ENCODE measurements at regions not wholly inside any gene's neighbourhood (a gene's known extent, or its start where the extent isn't known, plus 50 kb on each side); places are given as distances from the start of the nearest gene placed in this dataset.

DNA sequence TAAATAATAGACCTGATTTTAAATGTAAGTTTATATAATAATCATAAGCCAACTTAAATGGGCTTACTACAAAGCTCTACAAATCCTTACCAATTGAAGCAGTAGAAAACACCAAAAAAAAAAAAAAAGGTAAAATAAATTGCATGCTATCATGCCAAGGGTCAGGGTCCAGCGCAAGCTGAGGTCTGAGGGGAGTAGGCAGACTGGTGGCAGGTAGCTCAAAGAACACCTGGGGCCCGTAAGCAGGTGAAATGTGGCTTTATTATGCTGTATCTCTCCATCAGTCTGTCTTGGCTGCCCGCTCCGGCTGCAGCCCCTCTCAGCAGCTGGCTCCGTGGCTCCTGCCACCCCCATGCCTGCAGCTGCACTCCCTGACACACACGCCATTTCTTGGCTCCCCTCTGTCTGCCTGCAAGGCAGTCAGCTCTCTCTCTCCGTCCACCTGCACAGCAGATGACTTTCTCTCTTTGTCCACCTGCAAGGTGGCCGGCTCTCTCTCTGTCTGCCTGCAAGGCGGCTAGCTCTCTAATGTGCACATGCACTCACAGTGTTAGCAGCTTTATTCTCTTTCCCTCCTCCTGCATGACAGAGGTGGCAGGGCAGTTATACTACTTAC is 209.4 kb upstream of the UGT8 start:
- POLR2A ChIA-PET: interaction anchor here (0.9 kb wide), 1 partner anchor 12 kb away, joined by 3 read pairs; no protein-coding TSS in a partner anchor
- no peaks in the 10 kb centered on the region for H3K79me2 ChIP-seq (ENCODE audit: insufficient read depth, low read depth, low read length)
- H3K4me1 ChIP-seq (ENCODE audit: insufficient read depth, low read length, poor library complexity, severe bottlenecking): no peaks in the 10 kb centered on the region
- H3K27ac ChIP-seq (ENCODE audit: low read depth, low read length, poor library complexity, severe bottlenecking): no peak overlapping the region
- H3K4me3 ChIP-seq (ENCODE audit: low read depth, low read length, poor library complexity, severe bottlenecking): no peak overlapping the region
- no peaks in the 10 kb centered on the region for H3K9me2 ChIP-seq (ENCODE audit: insufficient read depth, low read length)
- TF ChIP-seq, protein P1, sequence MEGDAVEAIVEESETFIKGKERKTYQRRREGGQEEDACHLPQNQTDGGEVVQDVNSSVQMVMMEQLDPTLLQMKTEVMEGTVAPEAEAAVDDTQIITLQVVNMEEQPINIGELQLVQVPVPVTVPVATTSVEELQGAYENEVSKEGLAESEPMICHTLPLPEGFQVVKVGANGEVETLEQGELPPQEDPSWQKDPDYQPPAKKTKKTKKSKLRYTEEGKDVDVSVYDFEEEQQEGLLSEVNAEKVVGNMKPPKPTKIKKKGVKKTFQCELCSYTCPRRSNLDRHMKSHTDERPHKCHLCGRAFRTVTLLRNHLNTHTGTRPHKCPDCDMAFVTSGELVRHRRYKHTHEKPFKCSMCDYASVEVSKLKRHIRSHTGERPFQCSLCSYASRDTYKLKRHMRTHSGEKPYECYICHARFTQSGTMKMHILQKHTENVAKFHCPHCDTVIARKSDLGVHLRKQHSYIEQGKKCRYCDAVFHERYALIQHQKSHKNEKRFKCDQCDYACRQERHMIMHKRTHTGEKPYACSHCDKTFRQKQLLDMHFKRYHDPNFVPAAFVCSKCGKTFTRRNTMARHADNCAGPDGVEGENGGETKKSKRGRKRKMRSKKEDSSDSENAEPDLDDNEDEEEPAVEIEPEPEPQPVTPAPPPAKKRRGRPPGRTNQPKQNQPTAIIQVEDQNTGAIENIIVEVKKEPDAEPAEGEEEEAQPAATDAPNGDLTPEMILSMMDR (conservative IDR thresholded peaks at IDR 0.05; ENCODE audit: low read length): no peak
- no peak for TF ChIP-seq EZH2phosphoT487 (IDR thresholded peaks at IDR 0.05; ENCODE audit: borderline replicate concordance, low read depth, low read length)
- no TSS peak for BruUV-seq (replicated peaks)
- intact Hi-C loops (cut with micrococcal nuclease; ENCODE audit: unreplicated experiment): loop anchor here (5.0 to 10.0 kb wide), 2 partner anchors 418 to 1114 kb away; no protein-coding TSS in a partner anchor
- H4K20me1 ChIP-seq (ENCODE audit: insufficient read depth, low read length): no peaks in the 10 kb centered on the region
- no peak overlapping the region for H2AFZ ChIP-seq (ENCODE audit: low read length)
- no peaks in the 10 kb centered on the region for H3K36me3 ChIP-seq (ENCODE audit: insufficient read depth, low read length)
- no peaks in the 10 kb centered on the region for H3K9me3 ChIP-seq (ENCODE audit: low read length)
- CTCF ChIA-PET (ENCODE audit: unreplicated experiment): interaction anchor here (0.5 kb wide), 1 partner anchor 128 kb away, joined by 3 read pairs; no protein-coding TSS in a partner anchor
- no peak overlapping the region for H3K4me2 ChIP-seq (ENCODE audit: low read length)
- DNase-seq (ENCODE audit: low spot score): no peak

DNA sequence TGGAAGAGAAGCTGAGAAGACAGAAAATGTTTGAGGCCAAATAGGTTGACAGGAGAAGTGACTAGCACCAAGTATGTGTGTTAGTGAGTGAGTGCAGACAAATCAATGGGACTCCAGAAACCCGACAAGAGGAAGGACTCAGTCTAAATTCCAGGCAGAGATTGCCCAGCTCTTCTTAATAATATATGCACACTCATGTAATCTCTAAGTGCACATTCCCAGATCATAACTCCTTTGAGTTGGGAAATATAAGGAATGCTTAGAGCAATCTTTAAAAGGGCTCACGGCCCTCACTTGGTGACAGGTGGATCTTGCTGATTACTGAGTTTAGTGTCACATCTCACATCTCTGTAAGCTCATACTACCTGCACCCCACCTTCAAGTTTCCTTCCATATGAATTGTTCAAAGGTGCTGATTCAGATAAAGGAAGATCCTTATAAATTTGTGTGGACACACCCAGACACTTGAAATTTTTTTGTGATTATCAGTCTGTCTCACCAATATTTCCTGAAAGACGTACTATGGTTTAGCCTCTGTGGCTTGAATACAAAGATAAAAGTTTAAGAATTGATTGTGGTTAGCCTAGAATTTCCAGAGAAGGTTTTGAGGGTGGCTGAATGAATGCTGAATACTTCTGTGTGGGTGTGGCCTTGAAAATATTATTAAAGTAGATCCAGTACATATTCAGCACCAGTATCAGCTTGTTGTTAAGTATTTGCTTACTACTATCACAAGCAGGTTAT is 205.1 kb upstream of the UGT8 start:
- H3K9me2 ChIP-seq (ENCODE audit: insufficient read depth, low read length): no peaks in the 10 kb centered on the region
- H3K36me3 ChIP-seq (ENCODE audit: insufficient read depth, low read length): no peaks in the 10 kb centered on the region
- no peak overlapping the region for H3K27ac ChIP-seq (ENCODE audit: low read depth, low read length, poor library complexity, severe bottlenecking)
- intact Hi-C loops (cut with micrococcal nuclease; ENCODE audit: unreplicated experiment): no loop called here
- H4K20me1 ChIP-seq (ENCODE audit: insufficient read depth, low read length): no peaks in the 10 kb centered on the region
- TF ChIP-seq, protein P1 (conservative IDR thresholded peaks at IDR 0.05; ENCODE audit: low read length): no peak
- TF ChIP-seq EZH2phosphoT487 (IDR thresholded peaks at IDR 0.05; ENCODE audit: borderline replicate concordance, low read depth, low read length): no peak
- H3K9me3 ChIP-seq (ENCODE audit: low read length): no peaks in the 10 kb centered on the region
- H3K79me2 ChIP-seq (ENCODE audit: insufficient read depth, low read depth, low read length): no peaks in the 10 kb centered on the region
- no peak overlapping the region for H3K4me3 ChIP-seq (ENCODE audit: low read depth, low read length, poor library complexity, severe bottlenecking)
- no peak for DNase-seq (ENCODE audit: low spot score)
- CTCF ChIA-PET (ENCODE audit: unreplicated experiment): no interaction called here
- no peaks in the 10 kb centered on the region for H3K4me1 ChIP-seq (ENCODE audit: insufficient read depth, low read length, poor library complexity, severe bottlenecking)
- no peak overlapping the region for H2AFZ ChIP-seq (ENCODE audit: low read length)
- no peak overlapping the region for H3K4me2 ChIP-seq (ENCODE audit: low read length)
- BruUV-seq (replicated peaks): no TSS peak
- POLR2A ChIA-PET: interaction anchor here (1.2 kb wide), 1 partner anchor 259 kb away, joined by 3 read pairs; no protein-coding TSS in a partner anchor

DNA sequence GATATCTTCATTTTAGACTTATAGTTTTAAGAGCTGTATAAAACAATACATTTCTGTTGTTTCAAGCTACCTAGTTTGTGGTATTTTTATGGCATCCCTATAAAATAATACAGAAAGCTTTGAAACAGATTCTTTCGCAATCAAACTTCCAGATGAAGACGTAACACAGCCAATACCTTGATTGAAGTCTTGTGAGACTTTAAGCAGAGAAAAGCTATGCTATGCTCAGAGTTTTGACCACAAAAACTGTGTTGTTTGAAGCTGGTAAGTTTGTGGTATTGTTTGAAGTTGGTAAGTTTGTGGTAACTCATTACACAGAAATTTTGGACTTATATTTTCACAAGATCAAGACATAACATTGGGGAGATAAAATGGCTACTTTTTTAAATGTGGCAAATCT is 201.8 kb upstream of the UGT8 start:
- Histone ChIP-seq H3K9me2 (ENCODE audit: insufficient read depth, low read length) (no peaks in the 10 kb centered on the region), H4K20me1 (ENCODE audit: insufficient read depth, low read length) (no peaks in the 10 kb centered on the region), H3K9me3 (ENCODE audit: low read length) (no peaks in the 10 kb centered on the region), H3K4me2 (ENCODE audit: low read length) (no peak overlapping the region), H3K36me3 (ENCODE audit: insufficient read depth, low read length) (no peaks in the 10 kb centered on the region), H3K27ac (ENCODE audit: low read depth, low read length, poor library complexity, severe bottlenecking) (no peak overlapping the region), H2AFZ (ENCODE audit: low read length) (no peak overlapping the region), H3K4me3 (ENCODE audit: low read depth, low read length, poor library complexity, severe bottlenecking) (no peak overlapping the region), H3K4me1 (ENCODE audit: insufficient read depth, low read length, poor library complexity, severe bottlenecking) (no peaks in the 10 kb centered on the region), H3K79me2 (ENCODE audit: insufficient read depth, low read depth, low read length) (no peaks in the 10 kb centered on the region)
- CTCF ChIA-PET (ENCODE audit: unreplicated experiment): no interaction called here
- no peak for TF ChIP-seq EZH2phosphoT487 (IDR thresholded peaks at IDR 0.05; ENCODE audit: borderline replicate concordance, low read depth, low read length)
- TF ChIP-seq, protein P1 (conservative IDR thresholded peaks at IDR 0.05; ENCODE audit: low read length): no peak
- intact Hi-C loops (cut with micrococcal nuclease; ENCODE audit: unreplicated experiment): no loop called here
- DNase-seq (ENCODE audit: low spot score): no peak
- no TSS peak for BruUV-seq (replicated peaks)
- POLR2A ChIA-PET: no interaction called here

Measured in OCI-LY7 (cell line).